ENCODE measurements at regions not wholly inside any gene's neighbourhood (a gene's known extent, or its start where the extent isn't known, plus 50 kb on each side); places are given as distances from the start of the nearest gene placed in this dataset.

- no peak for TF ChIP-seq CTCF (IDR thresholded peaks at IDR 0.05)
- TF ChIP-seq POLR2A (IDR thresholded peaks at IDR 0.05), result no peak
- TF ChIP-seq EP300 (IDR thresholded peaks at IDR 0.05), result no peak
- TF ChIP-seq POLR2AphosphoS5 (IDR thresholded peaks at IDR 0.05), result no peak
These were observed 298.5 kb downstream of the DIPK2A start for GRCh38 chr3:144270100-144270499.
